Hematopoietic multipotent progenitor cell treated with erythropoietin and hydrocortisone succinate and interleukin-3 and kit ligand, for 6 days (in vitro differentiated cells): ENCODE measurements at regions not wholly inside any gene's neighbourhood (a gene's known extent, or its start where the extent isn't known, plus 50 kb on each side); places are given as distances from the start of the nearest gene placed in this dataset.

Experiments used
- DNase-seq: peaks from one replicate; pipeline ENCODE4 v3.0.0-alpha.2; 2015

DNA sequence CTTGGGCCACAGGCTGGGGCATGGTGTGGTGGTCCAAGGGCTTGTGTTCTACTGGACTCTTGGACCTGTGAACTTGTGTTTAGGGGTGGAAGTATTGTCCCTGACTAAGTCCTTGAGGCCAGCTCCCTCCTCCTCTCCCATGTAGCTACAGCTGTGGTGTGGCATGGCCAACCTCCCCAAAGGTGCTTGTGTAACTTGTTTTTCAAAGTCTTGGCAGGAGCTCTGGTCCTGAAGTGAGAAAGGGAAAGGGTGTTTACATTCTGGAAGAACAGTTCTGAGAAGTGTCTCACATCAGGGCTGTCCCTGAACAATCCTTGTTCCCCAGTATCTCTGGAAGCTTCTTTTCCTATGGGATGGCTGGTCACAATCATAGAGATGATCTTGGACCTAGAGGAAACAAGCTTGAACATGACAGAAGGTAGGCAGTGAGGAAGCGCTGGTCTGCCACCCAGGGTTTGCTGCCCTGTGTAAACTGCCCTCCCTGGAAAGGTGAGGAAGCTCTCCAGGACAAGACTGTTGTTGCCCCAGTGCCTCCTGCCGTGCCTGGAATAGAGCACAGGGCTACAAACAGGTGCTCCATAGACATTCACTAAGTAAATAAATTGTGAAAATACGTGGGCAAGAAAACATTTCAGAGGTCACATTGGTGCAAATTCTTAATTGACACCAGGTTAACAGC is 64.6 kb upstream of the KLF9 start:
- DNase-seq = no peak

DNA sequence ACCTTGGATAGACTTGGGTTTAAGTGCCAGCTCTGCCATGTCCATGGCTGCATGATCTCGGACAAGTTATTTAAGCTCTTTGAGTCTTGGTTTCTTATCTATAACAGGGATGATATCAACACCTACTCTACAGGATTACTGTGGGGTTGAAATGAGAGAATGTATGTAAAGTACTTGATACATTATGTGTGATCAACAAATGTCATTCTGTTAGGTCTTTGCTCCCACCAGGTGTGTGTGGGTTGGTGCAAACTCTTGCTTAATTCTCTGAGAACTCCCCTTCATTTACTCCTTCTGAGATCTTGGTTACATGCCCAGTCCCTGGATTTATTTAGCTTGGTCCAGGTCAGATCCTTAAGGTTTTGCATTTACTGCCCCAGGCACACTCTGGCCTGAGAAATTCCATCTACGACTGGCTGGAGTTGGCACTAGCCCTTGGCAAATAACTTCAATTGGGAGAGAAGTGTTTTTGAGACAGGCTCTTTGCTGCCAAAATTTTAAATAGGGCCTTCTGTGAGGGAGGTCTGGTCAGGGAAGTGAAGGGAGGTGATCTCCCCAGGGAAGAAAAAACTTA is 63.5 kb upstream of the KLF9 start:
- no peak for DNase-seq

DNA sequence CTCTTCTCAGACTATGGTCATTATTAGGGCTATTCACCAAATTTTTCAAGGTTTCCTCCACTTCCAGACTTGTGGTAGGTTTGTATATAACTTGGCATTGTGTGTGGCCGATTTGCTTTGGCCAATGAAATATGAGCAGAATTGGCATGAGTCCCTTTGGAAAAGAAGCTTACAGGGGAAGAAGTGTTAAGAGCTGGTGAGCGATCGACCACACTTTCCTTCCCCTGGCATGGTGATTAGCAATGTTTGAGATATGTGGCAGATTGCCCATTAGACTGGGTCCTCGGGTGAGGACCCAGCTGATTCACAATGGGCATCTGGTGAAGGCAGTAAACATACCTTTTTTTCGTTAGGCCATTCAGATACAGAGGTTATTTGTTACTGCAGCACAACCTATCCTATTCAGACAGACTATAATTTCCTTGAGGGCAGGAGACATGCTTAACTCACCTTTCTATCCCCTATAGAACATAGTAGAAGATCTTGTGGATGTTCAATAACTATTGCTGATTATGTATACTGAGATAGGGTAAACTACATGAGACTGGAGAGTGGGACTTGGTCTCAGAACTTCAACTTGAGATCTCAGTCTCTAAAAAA is 62.8 kb upstream of the KLF9 start:
- DNase-seq = no peak

DNA sequence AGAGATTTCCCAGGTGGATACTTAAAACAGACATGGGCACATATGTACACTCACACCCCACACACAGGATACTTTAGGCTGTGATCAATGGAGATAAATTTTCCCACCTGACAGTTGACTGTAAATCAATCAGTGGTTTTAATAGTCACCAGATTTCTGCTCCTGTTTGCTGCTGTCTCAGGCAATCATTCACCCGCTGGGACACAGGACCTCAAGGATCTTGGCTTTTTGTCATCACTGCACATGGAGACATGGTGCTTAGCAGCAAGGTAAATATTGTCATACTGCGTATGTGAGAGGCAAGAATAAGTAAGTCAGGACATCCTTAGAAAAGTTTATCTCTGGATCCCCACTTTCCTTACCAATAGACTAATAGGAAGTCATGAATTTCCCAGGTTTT is 60.8 kb upstream of the KLF9 start:
- no peak for DNase-seq

DNA sequence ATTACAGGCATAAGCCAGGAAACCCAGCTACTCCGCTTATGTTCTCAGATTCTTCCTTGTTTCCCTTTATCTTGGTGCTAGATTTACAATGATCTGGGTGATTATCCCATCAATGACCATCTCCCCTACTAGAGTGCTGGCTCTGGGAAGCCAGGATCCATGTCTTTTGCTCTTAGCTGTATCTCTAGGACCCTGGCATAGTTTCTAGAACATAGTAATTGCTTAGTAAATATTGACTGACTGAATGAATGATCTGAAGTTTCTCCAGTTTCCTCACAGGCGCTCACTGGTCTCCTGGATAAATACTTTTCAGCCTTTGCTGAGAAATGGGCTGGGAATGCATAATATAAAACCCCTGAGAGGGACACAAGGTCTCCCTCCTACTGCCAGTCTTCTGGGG is 60.0 kb upstream of the KLF9 start:
- DNase-seq = no peak

DNA sequence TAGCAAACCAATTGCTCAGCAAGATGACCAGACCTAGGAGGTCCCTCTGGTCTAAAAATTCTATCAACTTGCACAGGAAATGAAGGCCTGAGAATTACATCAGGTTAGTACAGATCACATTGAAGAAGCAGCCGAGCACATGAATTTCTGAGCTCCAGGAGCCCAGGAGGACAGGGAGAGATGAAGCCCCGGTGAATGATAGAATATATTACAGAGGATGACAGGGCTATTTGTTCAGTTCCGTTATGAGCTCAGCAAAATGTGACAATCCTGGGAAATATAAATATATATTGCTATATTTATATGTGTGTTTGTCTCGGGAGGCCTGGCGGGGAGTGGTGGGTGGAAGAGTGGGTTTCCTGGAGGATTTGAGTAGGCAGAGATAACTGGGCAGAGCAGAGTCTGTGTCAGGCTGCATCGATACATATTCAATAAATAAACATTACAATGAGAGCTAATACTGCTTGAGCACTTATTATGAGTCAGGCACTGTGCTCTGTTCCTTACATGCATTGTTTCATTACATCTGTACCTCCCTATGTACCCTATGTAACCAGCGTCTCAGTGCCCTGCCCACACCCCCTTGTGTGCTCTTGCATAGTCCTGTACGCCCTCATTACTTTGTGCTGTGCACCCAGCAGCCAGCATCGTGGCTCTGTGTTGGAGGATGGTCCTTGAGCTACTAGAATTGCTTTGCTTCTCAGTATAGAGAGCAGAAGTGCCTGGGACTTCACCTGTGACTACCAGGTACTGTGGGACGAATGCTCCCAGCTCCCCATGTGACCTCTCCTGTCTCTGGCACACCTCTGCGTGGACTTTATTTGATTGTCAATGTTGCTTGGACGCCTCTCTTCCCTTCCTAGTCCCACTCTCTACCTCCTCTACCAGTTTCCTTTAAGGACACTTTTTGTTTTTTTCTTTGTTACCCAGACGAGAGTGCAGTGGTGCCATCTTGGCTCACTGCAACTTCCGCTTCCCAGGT is 58.1 kb upstream of the KLF9 start:
- no peak for DNase-seq

DNA sequence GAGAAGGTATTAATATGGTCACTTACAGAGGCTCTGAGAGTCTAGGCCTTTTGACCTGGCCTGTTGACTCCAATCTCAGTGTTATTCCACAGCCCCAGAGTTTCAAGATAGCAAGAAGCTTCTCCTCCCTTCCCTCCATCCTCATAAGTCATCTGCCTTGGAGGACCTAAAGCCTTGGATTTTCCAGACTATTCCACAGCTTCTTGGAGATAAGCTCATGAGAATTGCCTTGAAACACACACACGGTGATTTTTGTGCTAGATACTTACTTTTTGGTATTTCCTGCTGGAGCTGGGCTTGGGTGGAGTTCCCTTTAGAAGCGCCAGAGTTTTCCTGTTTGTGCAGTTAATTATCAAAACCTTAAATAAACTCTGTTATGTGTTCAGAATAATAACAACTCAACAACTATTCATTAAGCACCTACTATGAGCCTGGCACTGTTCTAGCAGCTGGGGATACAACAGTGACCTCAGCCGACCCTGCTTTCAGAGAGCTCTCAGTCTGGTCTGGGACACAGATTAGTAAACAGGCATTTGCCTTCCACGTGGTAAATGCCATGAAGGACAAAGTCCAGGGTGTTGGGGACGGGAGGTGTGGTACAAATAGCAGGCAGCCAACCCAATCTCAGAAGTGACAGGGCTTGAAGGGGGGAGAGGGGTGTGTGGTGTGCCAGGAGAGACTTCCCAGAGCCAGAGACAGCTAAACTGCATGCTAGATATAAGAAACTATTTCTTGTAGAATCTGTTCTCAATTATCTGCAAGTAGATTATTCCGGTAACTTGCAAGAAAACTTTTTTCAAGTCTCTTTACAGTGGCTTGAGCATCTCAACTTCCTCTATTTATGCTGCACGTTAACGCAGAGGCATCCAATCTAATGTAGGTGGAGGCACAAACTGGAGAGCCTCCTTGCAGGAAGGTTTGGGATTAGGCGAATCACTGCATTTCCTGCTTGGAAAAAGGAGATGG is 55.9 kb upstream of the KLF9 start:
- no peak for DNase-seq

DNA sequence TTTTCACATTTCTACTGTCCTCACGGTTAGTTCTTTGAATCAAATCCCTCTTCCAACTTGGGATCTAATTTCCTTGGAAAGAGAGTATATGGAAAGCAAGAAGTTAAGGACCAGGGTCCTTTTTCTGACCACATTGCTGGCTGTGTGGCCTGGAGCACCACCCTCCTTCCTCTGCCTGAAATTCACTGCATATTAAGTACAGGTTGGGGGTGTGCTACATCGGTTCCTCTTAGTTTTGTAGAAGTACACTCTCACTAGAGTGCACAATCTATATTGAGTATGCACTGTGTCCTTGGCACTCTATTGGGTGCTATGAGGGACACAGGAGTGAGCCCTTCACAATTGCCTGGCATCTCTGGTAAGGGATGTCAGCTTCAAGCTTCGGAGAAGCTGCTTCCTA is 53.8 kb upstream of the KLF9 start:
- no peak for DNase-seq

DNA sequence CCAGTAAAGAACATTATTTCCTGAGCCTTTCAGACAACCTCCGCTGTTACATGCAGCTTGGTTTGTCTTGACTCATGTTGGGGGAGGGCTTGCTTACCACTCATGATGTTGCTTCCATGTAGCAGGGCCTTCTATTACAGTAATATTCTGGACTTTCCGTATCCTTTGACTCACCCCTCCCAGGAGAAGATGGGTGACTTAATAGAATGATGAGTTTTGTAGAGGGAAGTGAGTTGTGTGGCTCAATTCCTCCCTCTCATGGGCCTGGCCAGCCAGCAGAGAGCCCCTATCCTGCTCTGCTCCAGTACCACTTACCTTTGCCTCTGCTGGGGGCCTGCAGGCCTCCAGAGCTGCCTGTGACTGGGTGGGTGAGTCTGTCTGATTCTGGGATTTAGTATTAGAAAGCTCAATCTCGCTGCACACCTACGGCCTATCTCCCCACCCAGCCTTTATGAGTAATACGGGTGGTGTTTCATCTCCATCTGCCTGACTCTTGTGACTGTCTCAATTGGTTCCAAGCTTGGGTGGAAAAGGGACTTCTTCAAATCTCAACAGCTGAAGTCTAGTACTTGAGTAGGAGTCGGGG is 52.6 kb upstream of the KLF9 start:
- peak; percentile 10 for DNase-seq

DNA sequence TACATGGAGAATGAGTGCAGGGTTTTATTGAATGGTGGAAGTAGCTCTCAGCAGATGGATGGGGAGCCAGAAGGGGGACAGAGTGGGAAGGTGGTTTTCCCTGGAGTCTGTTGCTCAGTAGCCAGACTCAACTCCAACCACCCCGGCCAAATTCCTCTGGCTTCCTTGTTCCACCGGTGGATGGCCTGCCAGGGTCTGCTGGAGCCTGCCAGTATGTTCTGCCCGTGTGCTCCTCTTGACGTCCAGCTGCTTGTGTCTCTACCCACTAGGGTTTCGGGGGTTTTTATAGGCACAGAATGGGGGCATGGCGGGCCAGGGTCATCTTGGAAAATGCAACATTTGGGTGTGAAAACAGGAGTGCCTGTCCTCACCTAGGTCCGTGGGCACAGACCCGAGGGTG is 51.4 kb upstream of the KLF9 start:
- DNase-seq = no peak

DNA sequence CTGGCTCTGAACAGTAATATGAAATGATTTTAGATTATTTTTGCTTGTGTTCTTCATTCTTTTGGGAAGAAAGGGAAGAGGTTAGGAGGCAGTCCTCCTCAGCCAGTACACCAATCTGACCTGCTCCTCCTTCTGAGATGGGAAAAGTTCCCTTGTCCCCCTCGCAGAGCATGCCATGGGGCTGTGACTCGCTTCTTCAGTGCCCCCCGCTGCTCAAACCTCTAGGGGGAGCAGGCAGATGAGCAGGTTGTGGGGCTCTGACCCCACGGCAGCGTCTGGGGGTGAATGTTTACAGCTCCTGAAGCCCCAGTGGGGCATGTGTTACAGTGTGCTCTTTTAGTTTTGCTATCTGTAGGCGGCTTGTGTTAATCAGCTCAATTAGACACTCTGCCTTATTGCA is 50.9 kb upstream of the KLF9 start:
- DNase-seq = no peak
